SK-N-SH (cell line): ENCODE measurements at regions not wholly inside any gene's neighbourhood (a gene's known extent, or its start where the extent isn't known, plus 50 kb on each side); places are given as distances from the start of the nearest gene placed in this dataset.

Source experiments
- CTCF ChIA-PET: fragments of 300-600, 350-600 bp; formaldehyde crosslinking; extraction: SDS; loops from one replicate; lab custom pipeline; 2021; lab: Yijun Ruan, JAX
- POLR2A ChIA-PET: fragments of 350-600 bp; sonication (Branson Sonifier 250); formaldehyde crosslinking; extraction: SDS; loops from one replicate; lab custom pipeline; 2020; ENCODE audit warnings: antibody characterized with exemption, inconsistent platforms; lab: Yijun Ruan, JAX
- DNase-seq: peaks from one replicate; pipeline ENCODE4 v3.0.0; 2012
- H2AFZ ChIP-seq: fragments of 200-600 bp; sonication (generic); 2 replicates; pipeline ENCODE4 v1.8.1; 2016; ENCODE audit warnings: antibody characterized with exemption, mild to moderate bottlenecking, low read depth
- H3F3A ChIP-seq: fragments of 200-600 bp; sonication (generic); replicated peaks from 2 replicates; pipeline ENCODE3; 2016; ENCODE audit warnings: antibody characterized with exemption, mild to moderate bottlenecking; ENCODE audit not compliant: insufficient read depth
- H3K27ac ChIP-seq, 2 experiments: fragments of 200-500 bp in 1 of 2; fragments of 200-600 bp in 1 of 2; sonication (Bioruptor generic) in 1 of 2; sonication (generic), shearing (Covaris generic) in 1 of 2; 2 replicates each; pipeline versions ENCODE4 v1.5.1 to v1.6.1; 2014 to 2016; ENCODE audit warnings: low read depth in 2 of 2, inconsistent platforms in 1 of 2, low read length in 1 of 2, mild to moderate bottlenecking in 1 of 2, mixed read lengths in 1 of 2
- H3K27me3 ChIP-seq: fragments of 200-600 bp; sonication (generic), shearing (Covaris generic); 2 replicates; pipeline ENCODE4 v1.6.1; 2016; ENCODE audit warnings: mixed run types; ENCODE audit not compliant: insufficient read depth
- H3K36me3 ChIP-seq, 2 experiments: fragments of 200-500 bp in 1 of 2; fragments of 200-600 bp in 1 of 2; sonication (Bioruptor generic) in 1 of 2; sonication (generic) in 1 of 2; replicated peaks in 1 of 2; 2 replicates each; pipeline versions ENCODE3 to v1.5.1; 2014 to 2016; ENCODE audit warnings: low read length in 1 of 2, mild to moderate bottlenecking in 1 of 2; ENCODE audit not compliant: insufficient read depth in 2 of 2, control insufficient read depth in 1 of 2
- H3K4me1 ChIP-seq, 2 experiments: fragments of 200-500 bp in 1 of 2; fragments of 200-600 bp in 1 of 2; sonication (Bioruptor generic) in 1 of 2; sonication (generic), shearing (Covaris generic) in 1 of 2; 2 replicates each; pipeline versions ENCODE4 v1.5.1 to v1.6.1; 2014 to 2016; ENCODE audit warnings: low read depth in 1 of 2, low read length in 1 of 2, mixed run types in 1 of 2; ENCODE audit not compliant: insufficient read depth in 2 of 2, control insufficient read depth in 1 of 2
- H3K4me2 ChIP-seq: fragments of 200-600 bp; sonication (generic), shearing (Covaris generic); 2 replicates; pipeline ENCODE4 v1.6.1; 2017; ENCODE audit warnings: mixed run types
- H3K4me3 ChIP-seq, 2 experiments: fragments of 200-500 bp in 1 of 2; fragments of 200-600 bp in 1 of 2; sonication (Bioruptor generic) in 1 of 2; sonication (generic), shearing (Covaris generic) in 1 of 2; 2 replicates each; pipeline versions ENCODE4 v1.5.1 to v1.8.1; 2014 to 2016; ENCODE audit warnings: low read depth in 2 of 2, inconsistent platforms in 1 of 2, low read length in 1 of 2, mild to moderate bottlenecking in 1 of 2, mixed read lengths in 1 of 2, moderate library complexity in 1 of 2
- H3K79me2 ChIP-seq: fragments of 200-600 bp; sonication (generic); 2 replicates; pipeline ENCODE4 v1.8.1; 2017; ENCODE audit warnings: mild to moderate bottlenecking; ENCODE audit not compliant: insufficient read depth
- H3K9ac ChIP-seq: fragments of 200-600 bp; sonication (generic); 2 replicates; pipeline ENCODE4 v1.6.1; 2017; ENCODE audit warnings: mixed run types
- H3K9me2 ChIP-seq: fragments of 200-600 bp; sonication (generic); 2 replicates; pipeline ENCODE4 v1.6.1; 2017; ENCODE audit warnings: mixed run types
- H3K9me3 ChIP-seq: fragments of 200-600 bp; sonication (generic); 2 replicates; pipeline ENCODE4 v1.6.1; 2017; ENCODE audit warnings: mixed run types, mild to moderate bottlenecking, moderate library complexity
- H4K20me1 ChIP-seq: fragments of 200-600 bp; sonication (generic); 2 replicates; pipeline ENCODE4 v1.6.1; 2017; ENCODE audit warnings: mild to moderate bottlenecking, mixed run types; ENCODE audit not compliant: insufficient read depth
- CTCF ChIP-seq: fragments of 200-600 bp; sonication (generic); IDR thresholded peaks from 2 replicates; pipeline ENCODE4 v1.6.1; 2017; ENCODE audit warnings: antibody characterized with exemption, mild to moderate bottlenecking, moderate library complexity
- ELF1 ChIP-seq: IDR thresholded peaks from 2 replicates; pipeline ENCODE4 v1.4.0; 2012
- EP300 ChIP-seq, 2 experiments: IDR thresholded peaks; 2 replicates each; pipeline versions ENCODE4 v1.4.0 to v1.6.1; 2012; ENCODE audit warnings: borderline replicate concordance in 1 of 2, low read depth in 1 of 2, low read length in 1 of 2
- FOXM1 ChIP-seq: IDR thresholded peaks from 2 replicates; pipeline ENCODE4 v1.4.0; 2012; ENCODE audit warnings: low read depth, mild to moderate bottlenecking
- JUND ChIP-seq: IDR thresholded peaks from 2 replicates; pipeline ENCODE4 v1.4.0; 2012
- NFIC ChIP-seq: IDR thresholded peaks from 2 replicates; pipeline ENCODE4 v1.4.0; 2012; ENCODE audit warnings: borderline replicate concordance
- RAD21 ChIP-seq: IDR thresholded peaks from 2 replicates; pipeline ENCODE4 v1.6.1; 2012; ENCODE audit warnings: mild to moderate bottlenecking, low read length
- RFX5 ChIP-seq: IDR thresholded peaks from 2 replicates; pipeline ENCODE4 v1.6.1; 2012; ENCODE audit warnings: mild to moderate bottlenecking, improper control_type of control experiment, low read length
- SIN3A ChIP-seq: IDR thresholded peaks from 2 replicates; pipeline ENCODE4 v1.6.1; 2012; ENCODE audit warnings: low read depth, mild to moderate bottlenecking, low read length, moderate library complexity, borderline replicate concordance
- TEAD4 ChIP-seq: IDR thresholded peaks from 2 replicates; pipeline ENCODE4 v1.4.0; 2012; ENCODE audit warnings: mild to moderate bottlenecking, borderline replicate concordance; ENCODE audit not compliant: insufficient read depth
- USF2 ChIP-seq: fragments of 150-350 bp; IDR thresholded peaks from 2 replicates; pipeline ENCODE4 v1.6.1; 2017; ENCODE audit warnings: antibody characterized with exemption, low read length, low read depth, borderline replicate concordance
- WGBS: methylation state at CpG from one replicate; pipeline ENCODE4 v1.1.6; 2017; ENCODE audit warnings: low lambda C conversion rate; 5-methylcytosine and 5-hydroxymethylcytosine counted together
- TF ChIP-seq, protein P1 (sequence below): IDR thresholded peaks from 2 replicates; pipeline ENCODE4 v1.4.0; 2012; ENCODE audit warnings: low read depth, borderline replicate concordance
- TF ChIP-seq, protein P2 (sequence below): IDR thresholded peaks from 2 replicates; pipeline ENCODE4 v1.6.1; 2012; ENCODE audit warnings: mild to moderate bottlenecking, low read depth, low read length, moderate library complexity

DNA sequence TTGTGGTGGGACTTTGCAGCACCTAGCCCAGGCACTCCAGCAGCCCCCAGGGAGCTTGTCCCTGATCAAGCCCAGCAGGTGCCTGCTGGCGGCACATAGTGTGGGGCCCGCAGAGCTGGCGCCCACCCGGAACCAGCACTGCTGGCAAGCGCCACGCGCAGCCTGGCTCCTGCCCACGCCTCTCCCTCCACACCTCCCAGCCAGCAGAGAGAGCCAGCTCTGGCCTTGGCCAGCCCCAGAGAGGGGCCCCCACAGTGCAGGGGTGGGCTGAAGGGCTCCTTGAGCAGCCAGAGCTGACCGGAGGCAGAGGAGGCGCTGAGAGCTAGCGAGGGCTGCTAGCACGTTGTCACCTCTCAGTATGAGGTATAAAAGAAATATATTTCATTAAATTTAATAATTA, 716.5 kb upstream of the MAP3K7 start:
- Histone ChIP-seq H3K4me3 (no peak overlapping the region), H3K4me1 (no peaks in the 10 kb centered on the region), H3K27me3 (no peaks in the 10 kb centered on the region), H2AFZ (no peak overlapping the region), H4K20me1 (no peaks in the 10 kb centered on the region), H3K79me2 (no peaks in the 10 kb centered on the region), H3F3A (no peaks in the 10 kb centered on the region), H3K27ac (no peak overlapping the region), H3K9me2 (no peaks in the 10 kb centered on the region), H3K9me3 (no peaks in the 10 kb centered on the region), H3K9ac (no peak overlapping the region), H3K36me3 (no peaks in the 10 kb centered on the region), H3K4me2 (no peak overlapping the region)
- ChIA-PET POLR2A (no interaction called here), CTCF (interaction anchor here (0.6 kb wide), 1 partner anchor 116 kb away, joined by 4 read pairs; no protein-coding TSS in a partner anchor)
- WGBS, result 28% methylated on average over 5 of the region's 12 CpGs
- TF ChIP-seq CTCF, result no peak
- TF ChIP-seq RAD21, result no peak
- TF ChIP-seq, protein P1, sequence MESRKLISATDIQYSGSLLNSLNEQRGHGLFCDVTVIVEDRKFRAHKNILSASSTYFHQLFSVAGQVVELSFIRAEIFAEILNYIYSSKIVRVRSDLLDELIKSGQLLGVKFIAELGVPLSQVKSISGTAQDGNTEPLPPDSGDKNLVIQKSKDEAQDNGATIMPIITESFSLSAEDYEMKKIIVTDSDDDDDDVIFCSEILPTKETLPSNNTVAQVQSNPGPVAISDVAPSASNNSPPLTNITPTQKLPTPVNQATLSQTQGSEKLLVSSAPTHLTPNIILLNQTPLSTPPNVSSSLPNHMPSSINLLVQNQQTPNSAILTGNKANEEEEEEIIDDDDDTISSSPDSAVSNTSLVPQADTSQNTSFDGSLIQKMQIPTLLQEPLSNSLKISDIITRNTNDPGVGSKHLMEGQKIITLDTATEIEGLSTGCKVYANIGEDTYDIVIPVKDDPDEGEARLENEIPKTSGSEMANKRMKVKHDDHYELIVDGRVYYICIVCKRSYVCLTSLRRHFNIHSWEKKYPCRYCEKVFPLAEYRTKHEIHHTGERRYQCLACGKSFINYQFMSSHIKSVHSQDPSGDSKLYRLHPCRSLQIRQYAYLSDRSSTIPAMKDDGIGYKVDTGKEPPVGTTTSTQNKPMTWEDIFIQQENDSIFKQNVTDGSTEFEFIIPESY, result no peak
- no peak for TF ChIP-seq TEAD4
- TF ChIP-seq, protein P2, sequence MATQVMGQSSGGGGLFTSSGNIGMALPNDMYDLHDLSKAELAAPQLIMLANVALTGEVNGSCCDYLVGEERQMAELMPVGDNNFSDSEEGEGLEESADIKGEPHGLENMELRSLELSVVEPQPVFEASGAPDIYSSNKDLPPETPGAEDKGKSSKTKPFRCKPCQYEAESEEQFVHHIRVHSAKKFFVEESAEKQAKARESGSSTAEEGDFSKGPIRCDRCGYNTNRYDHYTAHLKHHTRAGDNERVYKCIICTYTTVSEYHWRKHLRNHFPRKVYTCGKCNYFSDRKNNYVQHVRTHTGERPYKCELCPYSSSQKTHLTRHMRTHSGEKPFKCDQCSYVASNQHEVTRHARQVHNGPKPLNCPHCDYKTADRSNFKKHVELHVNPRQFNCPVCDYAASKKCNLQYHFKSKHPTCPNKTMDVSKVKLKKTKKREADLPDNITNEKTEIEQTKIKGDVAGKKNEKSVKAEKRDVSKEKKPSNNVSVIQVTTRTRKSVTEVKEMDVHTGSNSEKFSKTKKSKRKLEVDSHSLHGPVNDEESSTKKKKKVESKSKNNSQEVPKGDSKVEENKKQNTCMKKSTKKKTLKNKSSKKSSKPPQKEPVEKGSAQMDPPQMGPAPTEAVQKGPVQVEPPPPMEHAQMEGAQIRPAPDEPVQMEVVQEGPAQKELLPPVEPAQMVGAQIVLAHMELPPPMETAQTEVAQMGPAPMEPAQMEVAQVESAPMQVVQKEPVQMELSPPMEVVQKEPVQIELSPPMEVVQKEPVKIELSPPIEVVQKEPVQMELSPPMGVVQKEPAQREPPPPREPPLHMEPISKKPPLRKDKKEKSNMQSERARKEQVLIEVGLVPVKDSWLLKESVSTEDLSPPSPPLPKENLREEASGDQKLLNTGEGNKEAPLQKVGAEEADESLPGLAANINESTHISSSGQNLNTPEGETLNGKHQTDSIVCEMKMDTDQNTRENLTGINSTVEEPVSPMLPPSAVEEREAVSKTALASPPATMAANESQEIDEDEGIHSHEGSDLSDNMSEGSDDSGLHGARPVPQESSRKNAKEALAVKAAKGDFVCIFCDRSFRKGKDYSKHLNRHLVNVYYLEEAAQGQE, result no peak
- no peak for TF ChIP-seq USF2
- no peak for TF ChIP-seq JUND
- no peak for TF ChIP-seq SIN3A
- TF ChIP-seq NFIC, result no peak
- TF ChIP-seq FOXM1, result no peak
- TF ChIP-seq ELF1, result no peak
- TF ChIP-seq EP300 (IDR thresholded peaks at IDR 0.05; ENCODE audit: borderline replicate concordance in 1 of 2, low read depth in 1 of 2, low read length in 1 of 2), result no peak
- no peak for TF ChIP-seq RFX5
- no peak for DNase-seq
